ENCODE measurements at regions not wholly inside any gene's neighbourhood (a gene's known extent, or its start where the extent isn't known, plus 50 kb on each side); places are given as distances from the start of the nearest gene placed in this dataset.

DNA sequence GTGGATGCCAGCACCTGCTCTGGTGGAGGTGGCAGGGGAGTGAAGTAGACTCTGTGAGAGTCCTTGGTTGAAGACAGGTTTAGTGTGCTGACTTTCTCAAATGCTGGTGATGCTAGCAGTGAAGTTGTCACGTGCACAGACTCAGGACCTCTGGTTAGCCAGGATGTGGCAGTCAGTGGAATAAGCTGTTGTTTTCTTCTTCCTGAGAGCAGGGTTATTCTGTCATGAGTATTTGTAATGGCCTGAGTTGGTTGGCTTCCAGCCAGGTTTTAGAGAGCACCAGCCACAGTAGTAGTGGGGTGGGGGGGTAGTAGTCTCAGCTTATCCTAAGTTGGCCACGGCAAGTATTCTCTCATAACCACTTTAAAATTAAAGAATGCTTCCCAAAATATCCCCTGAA, 169.7 kb upstream of the FOXN2 start:
- TF ChIP-seq ZNF565 (CRISPR knock-in tag; conservative IDR thresholded peaks at IDR 0.05; ENCODE audit: low read depth): no peak
- no peak for TF ChIP-seq CSDC2 (CRISPR knock-in tag; IDR thresholded peaks at IDR 0.05)
- no peak for TF ChIP-seq ZFP30 (CRISPR knock-in tag; IDR thresholded peaks at IDR 0.05)
- no peak for TF ChIP-seq ESRRG (CRISPR knock-in tag; IDR thresholded peaks at IDR 0.05)
- TF ChIP-seq ZNF70 (CRISPR knock-in tag; IDR thresholded peaks at IDR 0.05): no peak
- TF ChIP-seq ZNF8 (CRISPR knock-in tag; IDR thresholded peaks at IDR 0.05): no peak
